Central memory CD4-positive, alpha-beta T cell (primary cell): ENCODE measurements at regions not wholly inside any gene's neighbourhood (a gene's known extent, or its start where the extent isn't known, plus 50 kb on each side); places are given as distances from the start of the nearest gene placed in this dataset.
"Not testable (repeated sequence)": the region's sequence is repeated elsewhere in the genome, so short reads cannot be mapped to it uniquely, and the experiment has no call there.

Source experiments
- DNase-seq: peaks from one replicate; pipeline ENCODE4 v3.0.0; 2022

GRCh38 chr4:184907810-184908209, 82.0 kb upstream of the ACSL1 start:
- DNase-seq, result no peak

- no peak for DNase-seq
Measured at GRCh38 chr4:184911310-184911709, 85.5 kb upstream of the ACSL1 start.

DNA sequence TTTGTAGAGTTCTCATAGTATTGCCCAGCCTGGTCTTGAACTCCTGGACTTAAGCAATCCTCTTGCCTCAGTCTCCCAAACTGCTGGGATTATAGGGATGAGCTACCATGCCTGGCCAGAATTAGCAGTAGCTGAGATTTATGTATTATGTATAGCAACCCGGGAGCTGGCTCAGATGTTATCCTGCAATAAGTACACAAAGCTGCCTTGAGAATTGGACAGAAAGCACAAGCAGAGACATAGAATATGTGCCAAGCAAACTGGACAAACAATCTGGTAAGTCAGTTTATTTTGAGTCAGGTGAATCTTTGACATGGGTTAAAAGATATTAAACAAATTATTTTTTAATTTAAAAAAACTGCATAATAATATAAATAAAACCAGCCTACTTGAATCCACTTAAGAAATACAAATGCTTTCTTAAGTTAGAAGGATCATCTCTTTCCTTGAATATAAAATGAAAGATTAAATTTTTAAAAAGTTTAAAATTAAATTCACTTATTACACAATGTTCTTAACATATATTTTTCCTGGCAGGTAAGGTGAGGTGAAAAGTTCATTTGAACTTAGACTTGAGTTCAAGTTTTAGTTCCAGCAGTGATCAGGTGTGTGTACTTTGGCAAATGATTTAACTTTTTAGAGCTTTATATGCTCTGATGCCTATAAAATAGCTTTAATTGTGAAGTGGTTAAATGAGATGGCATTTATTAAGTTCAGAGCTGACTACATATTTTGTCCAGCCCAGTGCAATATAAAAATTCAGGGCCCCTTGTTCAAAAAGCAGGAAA, 87.8 kb upstream of the ACSL1 start:
- no peak for DNase-seq

DNA sequence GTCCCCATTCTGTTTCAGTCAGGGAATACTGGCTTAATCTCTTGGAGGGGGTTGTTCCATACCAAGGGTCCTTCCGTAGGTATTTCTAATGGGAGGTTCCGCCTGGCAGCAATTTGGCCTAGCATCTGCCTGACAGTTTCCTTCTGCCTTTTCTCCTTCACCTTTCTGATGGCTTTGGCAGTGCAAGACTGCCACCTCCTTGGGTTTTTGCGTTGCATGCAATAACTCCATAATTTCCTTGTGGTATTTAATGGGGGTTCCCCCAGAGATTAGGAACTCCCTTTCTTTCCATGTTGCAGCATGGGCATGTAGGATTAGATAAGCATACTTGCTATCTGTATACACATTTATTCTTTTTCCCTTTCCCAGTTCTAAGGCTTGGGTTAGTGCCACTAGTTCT, 93.0 kb upstream of the ACSL1 start:
- DNase-seq, result not testable (repeated sequence)

GRCh38 chr4:184921456-184921855, 95.7 kb upstream of the ACSL1 start:
- no peak for DNase-seq

DNA sequence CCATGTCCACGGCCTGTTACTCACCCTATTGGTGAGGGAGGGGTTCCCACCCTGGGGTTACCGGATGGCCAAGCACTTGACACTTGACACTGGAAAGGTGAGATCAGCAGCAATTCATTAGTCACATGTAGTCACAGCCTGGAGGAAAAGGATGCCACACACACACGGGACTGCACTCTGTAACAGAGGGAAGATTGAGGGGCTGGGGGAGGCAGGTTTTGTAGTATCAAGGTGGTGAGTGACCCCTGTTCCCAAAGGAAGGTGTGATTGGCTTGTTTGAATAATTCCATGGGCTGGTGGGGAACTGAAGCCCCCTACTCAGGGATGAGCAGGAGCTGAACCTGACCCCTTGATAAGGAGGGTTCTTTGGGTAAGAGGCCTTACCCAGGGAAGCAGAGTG, 96.0 kb upstream of the HELT start:
- DNase-seq, result no peak

GRCh38 chr4:184924516-184924915, 93.8 kb upstream of the HELT start:
- DNase-seq, result no peak

DNA sequence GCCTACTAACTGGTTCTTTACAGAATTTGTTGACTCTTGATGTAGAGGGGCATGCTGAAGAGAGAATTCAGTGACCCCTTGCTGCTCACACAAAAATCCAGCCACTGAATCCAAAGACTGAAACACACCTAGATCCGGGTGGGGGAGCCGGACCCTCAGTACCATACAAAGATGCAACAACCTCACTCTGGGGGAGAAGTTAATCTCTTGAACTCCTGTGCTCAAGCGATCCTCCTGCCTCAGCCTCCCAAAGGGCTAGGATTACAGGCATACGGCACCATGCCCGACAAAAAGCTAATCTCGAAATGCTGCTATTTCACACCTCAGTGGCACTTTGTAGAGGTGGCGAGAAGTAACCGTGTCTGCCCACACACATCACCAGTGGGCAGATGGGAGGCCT, 88.8 kb upstream of the HELT start:
- DNase-seq, result no peak

GRCh38 chr4:184930026-184930425, 88.3 kb upstream of the HELT start:
- no peak for DNase-seq

DNA sequence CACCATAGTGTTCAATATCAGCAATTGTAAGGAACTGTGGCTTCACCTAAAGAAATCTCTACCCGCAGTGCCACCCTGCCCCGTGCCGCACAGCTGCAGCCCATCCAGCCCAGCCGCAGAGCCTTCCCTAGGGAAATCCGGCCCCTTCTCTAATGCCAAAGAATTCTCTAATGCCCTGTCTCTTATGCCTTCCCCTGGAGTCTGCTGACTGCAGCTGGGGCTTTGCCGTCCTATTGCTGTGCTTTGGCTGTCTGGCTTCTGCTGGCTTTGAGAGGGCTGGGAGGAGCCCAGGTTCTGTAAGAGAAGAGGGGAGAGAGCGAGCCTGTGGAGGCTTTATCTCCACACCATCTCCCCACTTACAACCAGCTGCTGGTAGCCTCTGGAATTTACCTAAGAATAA, 85.9 kb upstream of the HELT start:
- DNase-seq, result no peak

GRCh38 chr4:184933311-184933710, 85.0 kb upstream of the HELT start:
- no peak for DNase-seq

DNA sequence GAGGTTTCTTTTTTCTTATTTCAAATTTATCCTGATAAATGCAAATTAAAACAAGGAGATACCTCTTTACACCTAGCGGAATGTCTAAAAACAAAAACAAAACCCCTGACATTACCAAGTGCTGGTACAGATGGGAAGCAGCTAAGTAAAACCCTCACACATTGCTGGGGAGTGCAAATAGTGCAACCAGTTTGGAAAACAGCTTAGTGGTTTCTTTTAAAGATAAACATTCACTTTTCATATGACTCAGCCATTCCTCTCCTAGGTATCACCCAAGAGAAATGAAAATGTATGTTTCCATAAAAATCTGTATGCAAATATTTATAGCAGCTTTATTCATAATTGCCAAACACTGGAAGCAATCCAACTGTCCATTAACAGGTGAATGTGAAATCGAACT, 84.1 kb upstream of the HELT start:
- no peak for DNase-seq

GRCh38 chr4:184934961-184935360, 83.3 kb upstream of the HELT start:
- no peak for DNase-seq

GRCh38 chr4:184936071-184936470, 82.2 kb upstream of the HELT start:
- no peak for DNase-seq

- no peak for DNase-seq
Measured at GRCh38 chr4:184937030-184937710, 81.1 kb upstream of the HELT start.

DNA sequence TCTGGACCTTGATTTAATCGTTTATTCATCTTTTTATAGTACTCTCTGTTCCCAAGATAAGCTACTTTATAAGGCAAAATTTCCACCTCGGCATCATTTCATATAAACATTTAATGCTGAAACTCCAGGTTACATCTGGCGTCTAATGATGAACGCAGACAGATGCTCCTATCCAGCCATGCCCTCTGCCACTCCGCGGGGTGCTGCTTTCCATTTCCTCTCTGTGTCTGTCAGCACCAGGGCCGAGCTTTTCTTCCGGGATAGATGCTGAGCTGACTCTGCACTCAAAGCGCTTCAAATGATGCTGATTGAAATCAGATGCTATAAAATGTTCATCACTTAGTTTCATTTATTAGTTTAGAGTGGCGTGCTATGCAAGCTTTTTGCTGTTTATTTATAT, 80.5 kb upstream of the HELT start:
- no peak for DNase-seq

- no peak for DNase-seq
Measured at GRCh38 chr4:184938871-184939270, 79.4 kb upstream of the HELT start.

GRCh38 chr4:184939978-184940377, 78.3 kb upstream of the HELT start:
- no peak for DNase-seq

- DNase-seq, result no peak
Measured at GRCh38 chr4:184940500-184940899, 77.8 kb upstream of the HELT start.

DNA sequence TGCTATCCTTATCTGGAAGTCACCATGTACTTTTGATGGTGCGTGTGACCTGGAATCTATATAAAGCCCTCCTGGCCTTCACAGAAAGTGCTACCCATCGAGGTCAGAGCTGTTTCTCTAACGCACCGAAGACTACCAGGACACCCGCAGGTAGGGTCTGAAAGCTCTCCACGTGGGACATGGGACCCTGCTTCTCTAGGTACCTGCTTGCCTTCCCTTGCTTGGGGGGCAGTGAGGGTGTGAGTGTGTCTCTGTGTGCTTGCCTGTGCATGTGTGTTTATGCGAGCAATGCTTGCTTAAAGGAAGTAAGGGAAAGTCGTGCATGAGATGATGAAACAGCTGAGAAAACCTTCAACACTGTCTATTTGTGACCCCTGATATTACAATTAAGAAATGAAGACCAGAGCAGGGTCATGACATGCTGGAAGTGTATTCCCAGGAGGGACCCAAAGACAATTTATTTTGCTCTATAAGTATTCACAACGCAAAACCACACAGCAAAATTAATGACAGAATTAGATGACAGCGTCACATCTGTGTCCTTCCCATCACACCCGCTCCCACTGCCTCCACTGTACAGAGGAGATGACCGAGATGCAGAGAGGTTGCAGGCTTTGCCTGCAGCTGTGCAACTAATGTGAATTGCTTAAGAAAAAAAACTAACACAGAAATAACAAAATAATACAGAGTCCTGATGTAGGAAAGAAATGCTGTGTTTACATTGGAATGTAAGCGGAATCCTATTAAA, 76.4 kb upstream of the HELT start:
- no peak for DNase-seq

- no peak for DNase-seq
Measured at GRCh38 chr4:184942444-184943425, 75.6 kb upstream of the HELT start.

DNA sequence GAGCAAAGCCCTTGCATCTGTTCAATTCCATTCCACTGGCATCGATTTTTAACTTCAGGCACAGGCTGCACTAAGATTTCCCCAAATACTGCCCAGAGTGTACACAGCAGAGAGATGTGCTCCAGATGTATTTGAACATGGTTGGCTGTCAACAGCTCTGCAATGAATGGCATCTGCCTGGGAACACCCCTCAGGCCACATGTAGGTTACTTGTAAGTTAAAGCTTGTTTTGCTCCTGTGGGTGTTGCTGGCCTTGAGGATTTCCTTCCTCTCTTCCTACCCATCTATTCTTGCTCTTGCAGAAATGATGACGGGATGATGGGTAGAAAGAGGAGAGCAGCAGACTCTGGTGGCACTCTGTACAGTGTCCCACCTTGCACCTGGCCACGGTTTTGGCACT, 69.3 kb upstream of the HELT start:
- no peak for DNase-seq
